Skin epidermis (tissue), 12 donors: ENCODE measurements at regions not wholly inside any gene's neighbourhood (a gene's known extent, or its start where the extent isn't known, plus 50 kb on each side); places are given as distances from the start of the nearest gene placed in this dataset.

Experiments used
- H3K27ac ChIP-seq, 21 experiments: fragments of 200-600 bp; sonication (generic) in 11 of 21; one replicate each; pipeline ENCODE4 v1.5.0; 2020; ENCODE audit warnings: mild to moderate bottlenecking in 3 of 21, inconsistent platforms in 2 of 21, moderate library complexity in 2 of 21
- H3K4me3 ChIP-seq, 7 experiments: fragments of 200-600 bp; sonication (generic) in 2 of 7; one replicate each; pipeline ENCODE4 v1.5.0; 2020; ENCODE audit warnings: inconsistent platforms in 2 of 7, mild to moderate bottlenecking in 2 of 7, moderate library complexity in 1 of 7

GRCh38 chr20:51854921-51855320, 52.6 kb upstream of the SALL4 start:
- no peak overlapping the region for H3K27ac ChIP-seq
- H3K4me3 ChIP-seq: no peak overlapping the region
